Sigmoid colon (tissue), 6 donors: ENCODE measurements at regions not wholly inside any gene's neighbourhood (a gene's known extent, or its start where the extent isn't known, plus 50 kb on each side); places are given as distances from the start of the nearest gene placed in this dataset.

Experiments used
- DNase-seq: peaks from one replicate; pipeline ENCODE4 v3.0.0-alpha.2; 2019
- H3K27ac ChIP-seq, 4 donors: fragments of 200-600 bp; sonication (generic); one replicate each; pipeline ENCODE4 v1.5.1; 2016 to 2019; ENCODE audit warnings: mild to moderate bottlenecking in 1 of 4
- H3K27me3 ChIP-seq, 3 donors: fragments of 200-600 bp; sonication (generic); one replicate each; pipeline ENCODE4 v1.5.1; 2019; ENCODE audit warnings: mild to moderate bottlenecking in 1 of 3
- H3K36me3 ChIP-seq, 4 donors: fragments of 200-600 bp; sonication (generic); one replicate each; pipeline ENCODE4 v1.5.1; 2016 to 2019
- H3K4me1 ChIP-seq, 4 donors: fragments of 200-600 bp; sonication (generic); one replicate each; pipeline ENCODE4 v1.5.1; 2017 to 2019
- H3K4me3 ChIP-seq, 4 donors: fragments of 200-600 bp; sonication (generic); one replicate each; pipeline ENCODE4 v1.5.1; 2017 to 2019; ENCODE audit warnings: mild to moderate bottlenecking in 2 of 4, moderate library complexity in 1 of 4
- H3K9me3 ChIP-seq, 4 donors: fragments of 200-600 bp in 3 of 4; sonication (generic) in 3 of 4; one replicate each; pipeline versions ENCODE4 v1.5.1 to v1.6.1; 2013 to 2019
- EP300 ChIP-seq, 4 donors: sonication (generic); formaldehyde crosslinking; IDR thresholded peaks; one replicate each; pipeline ENCODE4 v1.6.1; 2017; ENCODE audit warnings: antibody characterized with exemption in 4 of 4
- POLR2A ChIP-seq, 2 donors: fragments of 450-650 bp; IDR thresholded peaks; one replicate each; pipeline ENCODE4 v1.6.1; 2016; ENCODE audit warnings: antibody characterized with exemption in 2 of 2, mild to moderate bottlenecking in 2 of 2, moderate library complexity in 2 of 2
- POLR2AphosphoS5 ChIP-seq, 4 donors: sonication (generic); formaldehyde crosslinking; IDR thresholded peaks; one replicate each; pipeline ENCODE4 v1.6.1; 2017; ENCODE audit warnings: antibody characterized with exemption in 4 of 4
- WGBS, 2 donors: extraction: QIAGEN DNeasy Blood & Tissue Kit; methylation state at CpG; one replicate each; pipeline ENCODE4 v1.1.7; 2013; 5-methylcytosine and 5-hydroxymethylcytosine counted together
- intact Hi-C: fragments of 100-400 bp; cut with DNase I; formaldehyde crosslinking; loops from one replicate; pipeline ENCODE4 v1.15.1; 2023
- TF ChIP-seq, protein P1 (sequence below), 4 experiments: fragments of 450-650 bp in 3 of 4; fragments of 200-600 bp in 1 of 4; IDR thresholded peaks; one replicate each; pipeline ENCODE4 v1.5.1; 2016 to 2019; ENCODE audit warnings: antibody characterized with exemption in 4 of 4, mild to moderate bottlenecking in 3 of 4, moderate library complexity in 2 of 4
- donor health status: healthy with polysubstance abuse.
- donor health status: healthy.

- Histone ChIP-seq H3K4me3 (no peak overlapping the region), H3K36me3 (no peaks in the 10 kb centered on the region), H3K4me1 (peaks cover 0 to 17% (median 13%) of the 10 kb centered on the region in 4 donors), H3K9me3 (no peaks in the 10 kb centered on the region), H3K27me3 (no peaks in the 10 kb centered on the region), H3K27ac (no peak overlapping the region)
- no peak for TF ChIP-seq POLR2AphosphoS5 (IDR thresholded peaks at IDR 0.05)
- TF ChIP-seq POLR2A (IDR thresholded peaks at IDR 0.05) = no peak
- TF ChIP-seq, protein P1, sequence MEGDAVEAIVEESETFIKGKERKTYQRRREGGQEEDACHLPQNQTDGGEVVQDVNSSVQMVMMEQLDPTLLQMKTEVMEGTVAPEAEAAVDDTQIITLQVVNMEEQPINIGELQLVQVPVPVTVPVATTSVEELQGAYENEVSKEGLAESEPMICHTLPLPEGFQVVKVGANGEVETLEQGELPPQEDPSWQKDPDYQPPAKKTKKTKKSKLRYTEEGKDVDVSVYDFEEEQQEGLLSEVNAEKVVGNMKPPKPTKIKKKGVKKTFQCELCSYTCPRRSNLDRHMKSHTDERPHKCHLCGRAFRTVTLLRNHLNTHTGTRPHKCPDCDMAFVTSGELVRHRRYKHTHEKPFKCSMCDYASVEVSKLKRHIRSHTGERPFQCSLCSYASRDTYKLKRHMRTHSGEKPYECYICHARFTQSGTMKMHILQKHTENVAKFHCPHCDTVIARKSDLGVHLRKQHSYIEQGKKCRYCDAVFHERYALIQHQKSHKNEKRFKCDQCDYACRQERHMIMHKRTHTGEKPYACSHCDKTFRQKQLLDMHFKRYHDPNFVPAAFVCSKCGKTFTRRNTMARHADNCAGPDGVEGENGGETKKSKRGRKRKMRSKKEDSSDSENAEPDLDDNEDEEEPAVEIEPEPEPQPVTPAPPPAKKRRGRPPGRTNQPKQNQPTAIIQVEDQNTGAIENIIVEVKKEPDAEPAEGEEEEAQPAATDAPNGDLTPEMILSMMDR (IDR thresholded peaks at IDR 0.05) = no peak
- TF ChIP-seq EP300 (IDR thresholded peaks at IDR 0.05) = no peak
- WGBS, 2 donors = 76 to 81% methylated on average over 2 of the region's 2 CpGs
- DNase-seq = no peak
- intact Hi-C loops = loop anchor here (5.0 kb wide), 1 partner anchor 221 kb away; no protein-coding TSS in a partner anchor
Measured at GRCh38 chr10:80701706-80702105, 164.0 kb downstream of the SH2D4B start.

- TF ChIP-seq, protein P1 (IDR thresholded peaks at IDR 0.05) = no peak
- TF ChIP-seq EP300 (IDR thresholded peaks at IDR 0.05) (no peak), POLR2A (IDR thresholded peaks at IDR 0.05) (no peak), POLR2AphosphoS5 (IDR thresholded peaks at IDR 0.05) (no peak)
- intact Hi-C loops = loop anchor here (5.0 kb wide), 1 partner anchor 220 kb away; no protein-coding TSS in a partner anchor
- WGBS, 2 donors = 72 to 81% methylated on average over 6 of the region's 6 CpGs
- H3K4me3 ChIP-seq = no peak overlapping the region
- no peak for DNase-seq
- no peaks in the 10 kb centered on the region for H3K27me3 ChIP-seq
- no peaks in the 10 kb centered on the region for H3K9me3 ChIP-seq
- H3K4me1 ChIP-seq = peaks cover 0 to 17% (median 13%) of the 10 kb centered on the region in 4 donors
- no peaks in the 10 kb centered on the region for H3K36me3 ChIP-seq
- H3K27ac ChIP-seq = no peak overlapping the region
Measured at GRCh38 chr10:80702143-80702542, 164.4 kb downstream of the SH2D4B start.

- Histone ChIP-seq H3K9me3 (no peaks in the 10 kb centered on the region), H3K4me1 (peaks cover 0 to 17% (median 13%) of the 10 kb centered on the region in 4 donors), H3K27me3 (no peaks in the 10 kb centered on the region), H3K27ac (no peak overlapping the region), H3K36me3 (no peaks in the 10 kb centered on the region), H3K4me3 (no peak overlapping the region)
- no peak for DNase-seq
- TF ChIP-seq, protein P1 (IDR thresholded peaks at IDR 0.05) = no peak
- TF ChIP-seq POLR2A (IDR thresholded peaks at IDR 0.05) = no peak
- TF ChIP-seq EP300 (IDR thresholded peaks at IDR 0.05) = no peak
- no peak for TF ChIP-seq POLR2AphosphoS5 (IDR thresholded peaks at IDR 0.05)
- intact Hi-C loops = no loop called here
Measured at GRCh38 chr10:80705899-80706298, 168.2 kb downstream of the SH2D4B start.

DNA sequence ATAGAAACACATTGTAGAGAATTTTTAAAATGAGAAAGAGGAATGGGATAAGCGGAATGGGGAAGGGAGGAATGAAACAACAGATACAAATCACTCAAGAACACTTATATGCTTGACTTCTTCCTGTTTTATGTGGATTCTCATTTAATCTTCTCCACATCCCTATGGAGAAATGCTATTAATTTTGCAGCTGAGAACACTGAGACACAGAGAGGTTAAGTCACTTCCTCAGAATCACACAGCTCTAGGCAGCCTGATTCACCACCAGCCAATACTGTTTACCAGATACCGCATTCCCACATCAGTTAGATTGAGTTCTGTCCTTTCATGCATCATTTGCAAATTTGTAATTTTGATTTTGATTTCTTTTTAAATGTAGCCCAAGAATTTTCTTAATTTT lies 170.5 kb downstream of the SH2D4B start:
- intact Hi-C loops = no loop called here
- TF ChIP-seq POLR2A (IDR thresholded peaks at IDR 0.05) = no peak
- TF ChIP-seq EP300 (IDR thresholded peaks at IDR 0.05) = no peak
- TF ChIP-seq POLR2AphosphoS5 (IDR thresholded peaks at IDR 0.05) = no peak
- TF ChIP-seq, protein P1 (IDR thresholded peaks at IDR 0.05) = no peak
- WGBS, 2 donors = 91 to 93% methylated on average over 2 of the region's 2 CpGs
- H3K4me1 ChIP-seq = peaks cover 0 to 3% (median under 1%) of the 10 kb centered on the region in 4 donors
- H3K4me3 ChIP-seq = no peak overlapping the region
- DNase-seq = no peak
- H3K9me3 ChIP-seq = no peaks in the 10 kb centered on the region
- H3K27me3 ChIP-seq = no peaks in the 10 kb centered on the region
- no peaks in the 10 kb centered on the region for H3K36me3 ChIP-seq
- no peak overlapping the region for H3K27ac ChIP-seq

DNA sequence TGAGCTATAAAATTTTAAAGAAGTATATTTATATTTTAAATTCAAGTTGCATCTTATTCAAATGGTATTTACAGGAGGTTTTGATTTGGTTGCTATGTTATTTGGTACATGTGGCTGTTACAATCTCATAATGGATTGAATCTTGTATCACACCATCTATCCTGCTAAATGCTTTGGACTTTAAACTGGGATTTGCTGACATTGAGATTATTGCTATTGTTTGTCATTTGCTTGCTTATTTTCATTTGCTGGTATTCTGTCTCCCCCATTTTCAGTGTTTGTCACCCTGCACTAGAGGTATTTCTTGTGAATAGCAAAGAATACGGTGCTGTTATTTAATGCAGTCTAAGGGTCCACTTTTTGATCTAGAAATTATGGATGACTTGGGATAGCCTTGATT lies 171.1 kb downstream of the SH2D4B start:
- intact Hi-C loops = no loop called here
- 83 to 89% methylated on average over 1 of the region's 1 CpG for WGBS, 2 donors
- Histone ChIP-seq H3K36me3 (no peaks in the 10 kb centered on the region), H3K4me3 (no peak overlapping the region), H3K27ac (no peak overlapping the region), H3K9me3 (no peaks in the 10 kb centered on the region), H3K4me1 (no peaks in the 10 kb centered on the region), H3K27me3 (no peaks in the 10 kb centered on the region)
- TF ChIP-seq POLR2AphosphoS5 (IDR thresholded peaks at IDR 0.05) = no peak
- TF ChIP-seq EP300 (IDR thresholded peaks at IDR 0.05) = no peak
- TF ChIP-seq POLR2A (IDR thresholded peaks at IDR 0.05) = no peak
- TF ChIP-seq, protein P1 (IDR thresholded peaks at IDR 0.05) = no peak
- DNase-seq = no peak
